ENCODE measurements at regions not wholly inside any gene's neighbourhood (a gene's known extent, or its start where the extent isn't known, plus 50 kb on each side); places are given as distances from the start of the nearest gene placed in this dataset.

GRCh38 chr5:124446120-124446519, 300.3 kb downstream of the ZNF608 start:
- Histone ChIP-seq H3K4me3 (ENCODE audit: low read length in 3 of 3) (no peak overlapping the region), H3K27ac (ENCODE audit: low read depth, low read length) (no peak overlapping the region)

GRCh38 chr5:124445070-124445619, 301.3 kb downstream of the ZNF608 start:
- Histone ChIP-seq H3K27ac (ENCODE audit: low read depth, low read length) (no peak overlapping the region), H3K36me3 (ENCODE audit: control insufficient read depth in 3 of 3, insufficient read depth in 3 of 3, low read length in 3 of 3) (no peaks in the 10 kb centered on the region), H3K4me3 (ENCODE audit: low read length in 3 of 3) (no peak overlapping the region), H3K9me3 (ENCODE audit: control insufficient read depth in 3 of 3, low read length in 3 of 3) (no peaks in the 10 kb centered on the region), H3K27me3 (ENCODE audit: control insufficient read depth in 3 of 3, insufficient read depth in 3 of 3, low read length in 3 of 3) (no peaks in the 10 kb centered on the region), H3K9ac (ENCODE audit: low read depth in 1 of 3, low read length in 3 of 3) (no peak overlapping the region), H3K4me1 (ENCODE audit: control insufficient read depth in 3 of 3, insufficient read depth in 3 of 3, low read length in 3 of 3) (peaks cover 9 to 21% (median 14%) of the 10 kb centered on the region in 3 donors)

More at GRCh38 chr5:124446120-124446519, 300.3 kb downstream of the ZNF608 start:
- Histone ChIP-seq H3K4me1 (ENCODE audit: control insufficient read depth in 3 of 3, insufficient read depth in 3 of 3, low read length in 3 of 3) (peaks cover 9 to 21% (median 14%) of the 10 kb centered on the region in 3 donors), H3K36me3 (ENCODE audit: control insufficient read depth in 3 of 3, insufficient read depth in 3 of 3, low read length in 3 of 3) (no peaks in the 10 kb centered on the region), H3K27me3 (ENCODE audit: control insufficient read depth in 3 of 3, insufficient read depth in 3 of 3, low read length in 3 of 3) (no peaks in the 10 kb centered on the region), H3K9ac (ENCODE audit: low read depth in 1 of 3, low read length in 3 of 3) (no peak overlapping the region), H3K9me3 (ENCODE audit: control insufficient read depth in 3 of 3, low read length in 3 of 3) (no peaks in the 10 kb centered on the region)

GRCh38 chr5:124444147-124444775, 302.2 kb downstream of the ZNF608 start:
- Histone ChIP-seq H3K4me3 (ENCODE audit: low read length in 3 of 3) (peak overlapping the region in 2 of 3 donors; percentile 10 to 41), H3K36me3 (ENCODE audit: control insufficient read depth in 3 of 3, insufficient read depth in 3 of 3, low read length in 3 of 3) (no peaks in the 10 kb centered on the region), H3K9ac (ENCODE audit: low read depth in 1 of 3, low read length in 3 of 3) (no peak overlapping the region), H3K4me1 (ENCODE audit: control insufficient read depth in 3 of 3, insufficient read depth in 3 of 3, low read length in 3 of 3) (peaks cover 9 to 24% (median 15%) of the 10 kb centered on the region in 3 donors), H3K27ac (ENCODE audit: low read depth, low read length) (peak overlapping the region; percentile 67), H3K9me3 (ENCODE audit: control insufficient read depth in 3 of 3, low read length in 3 of 3) (no peaks in the 10 kb centered on the region), H3K27me3 (ENCODE audit: control insufficient read depth in 3 of 3, insufficient read depth in 3 of 3, low read length in 3 of 3) (no peaks in the 10 kb centered on the region)

- no peak overlapping the region for H3K27ac ChIP-seq (ENCODE audit: low read depth, low read length)
- no peaks in the 10 kb centered on the region for H3K36me3 ChIP-seq (ENCODE audit: control insufficient read depth in 3 of 3, insufficient read depth in 3 of 3, low read length in 3 of 3)
- no peak overlapping the region for H3K4me3 ChIP-seq (ENCODE audit: low read length in 3 of 3)
- peaks cover 15 to 19% (median 17%) of the 10 kb centered on the region in 3 donors for H3K4me1 ChIP-seq (ENCODE audit: control insufficient read depth in 3 of 3, insufficient read depth in 3 of 3, low read length in 3 of 3)
- H3K9ac ChIP-seq (ENCODE audit: low read depth in 1 of 3, low read length in 3 of 3): no peak overlapping the region
- no peaks in the 10 kb centered on the region for H3K27me3 ChIP-seq (ENCODE audit: control insufficient read depth in 3 of 3, insufficient read depth in 3 of 3, low read length in 3 of 3)
- no peaks in the 10 kb centered on the region for H3K9me3 ChIP-seq (ENCODE audit: control insufficient read depth in 3 of 3, low read length in 3 of 3)
Measured at GRCh38 chr5:124440471-124440870, 306.0 kb downstream of the ZNF608 start.

- Histone ChIP-seq H3K4me1 (ENCODE audit: control insufficient read depth in 3 of 3, insufficient read depth in 3 of 3, low read length in 3 of 3) (peaks cover 14 to 19% (median 16%) of the 10 kb centered on the region in 3 donors), H3K36me3 (ENCODE audit: control insufficient read depth in 3 of 3, insufficient read depth in 3 of 3, low read length in 3 of 3) (no peaks in the 10 kb centered on the region), H3K27me3 (ENCODE audit: control insufficient read depth in 3 of 3, insufficient read depth in 3 of 3, low read length in 3 of 3) (no peaks in the 10 kb centered on the region), H3K4me3 (ENCODE audit: low read length in 3 of 3) (no peak overlapping the region), H3K9ac (ENCODE audit: low read depth in 1 of 3, low read length in 3 of 3) (no peak overlapping the region), H3K27ac (ENCODE audit: low read depth, low read length) (no peak overlapping the region), H3K9me3 (ENCODE audit: control insufficient read depth in 3 of 3, low read length in 3 of 3) (no peaks in the 10 kb centered on the region)
Measured at GRCh38 chr5:124439609-124440008, 306.8 kb downstream of the ZNF608 start.

GRCh38 chr5:124438903-124439281, 307.5 kb downstream of the ZNF608 start:
- H3K27ac ChIP-seq (ENCODE audit: low read depth, low read length): no peak overlapping the region
- H3K27me3 ChIP-seq (ENCODE audit: control insufficient read depth in 3 of 3, insufficient read depth in 3 of 3, low read length in 3 of 3): no peaks in the 10 kb centered on the region
- no peaks in the 10 kb centered on the region for H3K36me3 ChIP-seq (ENCODE audit: control insufficient read depth in 3 of 3, insufficient read depth in 3 of 3, low read length in 3 of 3)
- H3K9ac ChIP-seq (ENCODE audit: low read depth in 1 of 3, low read length in 3 of 3): no peak overlapping the region
- H3K9me3 ChIP-seq (ENCODE audit: control insufficient read depth in 3 of 3, low read length in 3 of 3): peaks cover 0 to 5% (median 0%) of the 10 kb centered on the region in 3 donors
- H3K4me3 ChIP-seq (ENCODE audit: low read length in 3 of 3): no peak overlapping the region
- peaks cover 10 to 17% (median 12%) of the 10 kb centered on the region in 3 donors for H3K4me1 ChIP-seq (ENCODE audit: control insufficient read depth in 3 of 3, insufficient read depth in 3 of 3, low read length in 3 of 3)

DNA sequence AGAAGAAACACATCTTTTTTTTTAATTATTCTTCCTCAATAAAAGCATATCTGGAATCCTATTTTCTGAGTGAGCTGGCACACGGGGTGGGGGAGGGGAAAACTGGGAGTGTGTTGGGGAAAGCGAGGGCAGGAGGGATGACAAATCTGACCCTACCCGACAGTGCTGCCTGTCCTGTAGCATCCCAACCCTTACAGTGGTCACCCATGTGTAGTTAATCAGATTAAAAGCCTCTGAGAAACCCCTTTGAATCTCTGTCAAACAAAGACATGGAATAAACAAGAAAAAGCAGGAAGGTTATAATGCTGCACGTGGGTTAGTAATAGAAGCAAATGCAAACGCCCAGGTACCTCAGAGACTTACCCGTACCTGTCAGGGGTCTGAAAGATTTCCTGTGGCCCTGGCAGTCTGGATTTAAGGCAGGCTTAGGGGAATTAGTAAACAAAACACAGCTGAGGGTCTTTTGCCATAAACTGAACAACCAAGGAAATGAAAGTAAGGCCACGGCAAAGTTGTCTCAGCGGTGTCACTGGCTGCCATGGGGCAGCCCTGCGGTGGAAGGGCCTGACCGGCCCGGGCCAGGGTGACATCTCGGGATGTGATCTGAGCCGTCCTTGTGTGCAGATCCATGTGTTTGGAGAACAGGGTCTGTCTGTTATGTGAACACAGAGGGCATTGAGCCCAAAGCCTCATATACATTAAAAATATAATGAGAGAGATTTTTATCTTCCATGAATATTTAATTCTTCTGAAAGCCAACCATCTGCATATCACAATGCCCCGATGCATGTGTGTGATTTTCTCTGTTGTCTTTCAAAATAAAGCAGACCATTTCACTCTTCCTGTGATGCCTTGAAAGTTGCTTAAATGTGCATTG, 308.2 kb downstream of the ZNF608 start:
- H3K36me3 ChIP-seq (ENCODE audit: control insufficient read depth in 3 of 3, insufficient read depth in 3 of 3, low read length in 3 of 3): no peaks in the 10 kb centered on the region
- H3K4me3 ChIP-seq (ENCODE audit: low read length in 3 of 3): no peak overlapping the region
- peaks cover 10 to 17% (median 12%) of the 10 kb centered on the region in 3 donors for H3K4me1 ChIP-seq (ENCODE audit: control insufficient read depth in 3 of 3, insufficient read depth in 3 of 3, low read length in 3 of 3)
- no peak overlapping the region for H3K9ac ChIP-seq (ENCODE audit: low read depth in 1 of 3, low read length in 3 of 3)
- no peak overlapping the region for H3K27ac ChIP-seq (ENCODE audit: low read depth, low read length)
- H3K9me3 ChIP-seq (ENCODE audit: control insufficient read depth in 3 of 3, low read length in 3 of 3): peaks cover 0 to 5% (median 0%) of the 10 kb centered on the region in 3 donors
- no peaks in the 10 kb centered on the region for H3K27me3 ChIP-seq (ENCODE audit: control insufficient read depth in 3 of 3, insufficient read depth in 3 of 3, low read length in 3 of 3)

GRCh38 chr5:124436294-124436693, 310.1 kb downstream of the ZNF608 start:
- peaks cover 0 to 5% (median 0%) of the 10 kb centered on the region in 3 donors for H3K9me3 ChIP-seq (ENCODE audit: control insufficient read depth in 3 of 3, low read length in 3 of 3)
- H3K4me3 ChIP-seq (ENCODE audit: low read length in 3 of 3): no peak overlapping the region
- no peak overlapping the region for H3K27ac ChIP-seq (ENCODE audit: low read depth, low read length)
- H3K36me3 ChIP-seq (ENCODE audit: control insufficient read depth in 3 of 3, insufficient read depth in 3 of 3, low read length in 3 of 3): no peaks in the 10 kb centered on the region
- H3K4me1 ChIP-seq (ENCODE audit: control insufficient read depth in 3 of 3, insufficient read depth in 3 of 3, low read length in 3 of 3): peaks cover 7 to 10% (median 10%) of the 10 kb centered on the region in 3 donors
- no peaks in the 10 kb centered on the region for H3K27me3 ChIP-seq (ENCODE audit: control insufficient read depth in 3 of 3, insufficient read depth in 3 of 3, low read length in 3 of 3)
- H3K9ac ChIP-seq (ENCODE audit: low read depth in 1 of 3, low read length in 3 of 3): no peak overlapping the region

DNA sequence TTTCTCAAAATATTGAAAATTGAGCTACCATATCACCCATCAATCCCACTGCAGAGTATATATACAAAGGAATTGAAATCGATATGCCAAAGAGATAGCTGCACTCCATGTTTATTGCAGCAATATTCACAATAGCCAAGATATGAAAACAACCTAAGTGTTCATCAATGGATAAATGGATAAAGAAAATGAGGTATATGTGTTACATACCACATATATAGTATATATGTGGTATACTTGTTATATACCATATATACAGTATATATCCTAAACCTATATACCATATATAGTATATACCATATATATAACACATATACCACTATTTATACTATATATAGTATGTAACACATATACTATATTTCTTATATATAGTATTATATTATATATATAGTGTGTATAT, 313.3 kb downstream of the ZNF608 start:
- H3K9ac ChIP-seq (ENCODE audit: low read depth in 1 of 3, low read length in 3 of 3): no peak overlapping the region
- H3K9me3 ChIP-seq (ENCODE audit: control insufficient read depth in 3 of 3, low read length in 3 of 3): peaks cover 0 to 5% (median 0%) of the 10 kb centered on the region in 3 donors
- H3K27me3 ChIP-seq (ENCODE audit: control insufficient read depth in 3 of 3, insufficient read depth in 3 of 3, low read length in 3 of 3): no peaks in the 10 kb centered on the region
- H3K27ac ChIP-seq (ENCODE audit: low read depth, low read length): no peak overlapping the region
- H3K4me3 ChIP-seq (ENCODE audit: low read length in 3 of 3): no peak overlapping the region
- no peaks in the 10 kb centered on the region for H3K36me3 ChIP-seq (ENCODE audit: control insufficient read depth in 3 of 3, insufficient read depth in 3 of 3, low read length in 3 of 3)
- no peaks in the 10 kb centered on the region for H3K4me1 ChIP-seq (ENCODE audit: control insufficient read depth in 3 of 3, insufficient read depth in 3 of 3, low read length in 3 of 3)

GRCh38 chr5:124421584-124421983, 324.9 kb downstream of the ZNF608 start:
- Histone ChIP-seq H3K27me3 (ENCODE audit: control insufficient read depth in 3 of 3, insufficient read depth in 3 of 3, low read length in 3 of 3) (no peaks in the 10 kb centered on the region), H3K9ac (ENCODE audit: low read depth in 1 of 3, low read length in 3 of 3) (no peak overlapping the region), H3K27ac (ENCODE audit: low read depth, low read length) (no peak overlapping the region), H3K9me3 (ENCODE audit: control insufficient read depth in 3 of 3, low read length in 3 of 3) (peaks cover 0 to 2% (median 0%) of the 10 kb centered on the region in 3 donors), H3K4me3 (ENCODE audit: low read length in 3 of 3) (no peak overlapping the region), H3K4me1 (ENCODE audit: control insufficient read depth in 3 of 3, insufficient read depth in 3 of 3, low read length in 3 of 3) (no peaks in the 10 kb centered on the region), H3K36me3 (ENCODE audit: control insufficient read depth in 3 of 3, insufficient read depth in 3 of 3, low read length in 3 of 3) (no peaks in the 10 kb centered on the region)
